GM13976 (cell line): ENCODE measurements at regions not wholly inside any gene's neighbourhood (a gene's known extent, or its start where the extent isn't known, plus 50 kb on each side); places are given as distances from the start of the nearest gene placed in this dataset.

Source experiments
- DNase-seq: peaks from one replicate; pipeline ENCODE4 v3.0.0; 2012; ENCODE audit warnings: low spot score
- in situ Hi-C: fragments of 300-500 bp; cut with MboI; formaldehyde crosslinking; loops from one replicate; pipeline ENCODE4 v1.12.0; 2022; ENCODE audit warnings: low sequenced_read_pairs, mixed read lengths, inconsistent platforms; ENCODE audit not compliant: unreplicated experiment
- TF ChIP-seq, protein P1 (sequence below): IDR thresholded peaks from 2 replicates; pipeline ENCODE4 v1.5.1; 2012; ENCODE audit warnings: borderline replicate concordance, mild to moderate bottlenecking; ENCODE audit not compliant: insufficient read depth; ENCODE audit errors: extremely low read depth, missing control alignments, control extremely low read depth

DNA sequence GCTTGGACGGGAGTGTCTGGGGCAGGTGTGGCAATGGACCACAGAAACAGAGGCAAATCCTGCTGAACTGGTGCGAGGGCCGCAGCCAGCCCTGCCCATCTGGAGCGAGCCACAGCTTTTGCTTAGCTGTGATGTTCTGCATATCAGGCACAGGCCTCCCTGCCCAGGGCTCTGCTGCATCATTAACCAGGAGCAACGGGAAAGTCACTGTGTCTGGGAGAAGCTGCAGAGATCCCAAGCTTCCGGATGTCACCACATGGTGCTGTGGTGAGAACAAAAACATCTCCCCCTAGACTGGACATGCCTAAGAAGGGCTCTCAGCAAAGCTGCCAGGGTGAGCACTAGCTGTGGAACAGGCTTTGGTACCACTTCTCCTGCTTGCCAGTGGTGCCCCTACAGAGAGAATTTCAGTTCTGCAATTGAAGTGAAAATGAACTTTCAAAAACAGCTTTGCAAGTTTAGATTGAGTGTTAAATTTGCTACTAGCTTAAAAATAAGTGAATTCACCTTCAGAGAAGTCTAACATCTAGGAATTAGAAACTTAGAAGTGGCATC is 172.9 kb upstream of the MYT1L start:
- TF ChIP-seq, protein P1, sequence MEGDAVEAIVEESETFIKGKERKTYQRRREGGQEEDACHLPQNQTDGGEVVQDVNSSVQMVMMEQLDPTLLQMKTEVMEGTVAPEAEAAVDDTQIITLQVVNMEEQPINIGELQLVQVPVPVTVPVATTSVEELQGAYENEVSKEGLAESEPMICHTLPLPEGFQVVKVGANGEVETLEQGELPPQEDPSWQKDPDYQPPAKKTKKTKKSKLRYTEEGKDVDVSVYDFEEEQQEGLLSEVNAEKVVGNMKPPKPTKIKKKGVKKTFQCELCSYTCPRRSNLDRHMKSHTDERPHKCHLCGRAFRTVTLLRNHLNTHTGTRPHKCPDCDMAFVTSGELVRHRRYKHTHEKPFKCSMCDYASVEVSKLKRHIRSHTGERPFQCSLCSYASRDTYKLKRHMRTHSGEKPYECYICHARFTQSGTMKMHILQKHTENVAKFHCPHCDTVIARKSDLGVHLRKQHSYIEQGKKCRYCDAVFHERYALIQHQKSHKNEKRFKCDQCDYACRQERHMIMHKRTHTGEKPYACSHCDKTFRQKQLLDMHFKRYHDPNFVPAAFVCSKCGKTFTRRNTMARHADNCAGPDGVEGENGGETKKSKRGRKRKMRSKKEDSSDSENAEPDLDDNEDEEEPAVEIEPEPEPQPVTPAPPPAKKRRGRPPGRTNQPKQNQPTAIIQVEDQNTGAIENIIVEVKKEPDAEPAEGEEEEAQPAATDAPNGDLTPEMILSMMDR: no peak
- no peak for DNase-seq
- in situ Hi-C loops: no loop called here

- in situ Hi-C loops: no loop called here
- DNase-seq: no peak
- TF ChIP-seq, protein P1: no peak
Observed at GRCh38 chr2:2502201-2502549, 171.1 kb upstream of the MYT1L start.

DNA sequence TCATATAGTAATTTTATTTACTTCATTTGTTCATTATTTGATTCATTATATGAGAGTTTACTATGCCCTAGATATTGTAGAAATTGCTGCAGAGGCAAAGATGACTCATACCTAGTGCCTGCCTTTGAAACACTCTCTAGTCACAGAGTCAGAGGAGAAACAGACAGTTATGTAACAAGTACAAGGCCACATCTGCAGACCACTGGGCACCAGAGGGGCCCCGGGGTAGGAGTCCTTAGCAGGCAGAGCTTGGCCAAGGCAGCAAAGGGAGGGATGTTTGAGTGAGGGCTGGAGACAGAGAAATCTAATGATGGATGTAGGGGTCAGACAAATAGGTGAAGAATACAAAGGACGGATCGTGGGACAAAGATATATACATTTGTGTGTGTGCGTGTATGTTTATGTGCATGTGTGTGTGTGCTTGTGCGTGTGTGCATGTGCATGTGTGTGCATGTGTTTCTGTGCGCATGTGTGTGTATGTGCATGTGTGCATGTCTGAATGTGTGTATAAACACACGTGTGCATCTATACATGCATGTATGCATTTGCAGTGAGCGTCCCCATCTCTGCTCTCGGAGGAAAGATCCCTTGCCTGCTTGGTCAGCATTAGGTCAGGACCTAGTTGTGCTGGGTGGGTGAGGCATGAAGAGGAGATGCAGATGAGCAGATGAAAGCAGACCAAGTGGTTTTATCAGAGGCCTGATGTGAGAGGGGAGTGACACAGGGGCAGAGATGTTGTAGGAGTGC is 170.6 kb upstream of the MYT1L start:
- TF ChIP-seq, protein P1: no peak
- DNase-seq: no peak
- in situ Hi-C loops: no loop called here

- in situ Hi-C loops: no loop called here
- TF ChIP-seq, protein P1: no peak
- no peak for DNase-seq
Observed at GRCh38 chr2:2495606-2496005, 164.5 kb upstream of the MYT1L start.

DNA sequence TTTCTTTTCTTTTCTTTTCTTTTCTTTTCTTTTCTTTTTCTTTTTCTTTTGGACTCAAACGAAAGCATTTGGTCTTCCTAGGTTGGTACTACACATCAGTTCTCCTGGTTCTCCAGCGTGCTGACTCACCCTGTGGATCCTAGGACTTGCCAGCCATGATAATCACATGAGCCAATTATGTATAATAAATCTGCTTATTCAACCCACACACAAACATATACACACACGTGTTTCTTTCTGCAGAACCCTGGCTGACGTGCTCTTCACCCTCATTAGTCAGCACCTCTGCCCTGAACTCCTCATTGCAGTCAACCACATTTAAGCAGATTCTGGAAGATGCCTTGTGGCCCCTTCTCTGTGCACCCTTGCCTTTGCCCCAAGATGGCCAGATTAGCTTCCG is 162.4 kb upstream of the MYT1L start:
- in situ Hi-C loops: no loop called here
- TF ChIP-seq, protein P1: no peak
- DNase-seq: no peak

GRCh38 chr2:2492800-2493199 is 161.7 kb upstream of the MYT1L start:
- in situ Hi-C loops: no loop called here
- no peak for DNase-seq
- TF ChIP-seq, protein P1: no peak
